Ovary (tissue), 7 donors: ENCODE measurements at regions not wholly inside any gene's neighbourhood (a gene's known extent, or its start where the extent isn't known, plus 50 kb on each side); places are given as distances from the start of the nearest gene placed in this dataset.

ENCODE experiments used
- DNase-seq, 5 donors: peaks; one replicate each; pipeline ENCODE4 v3.0.0-alpha.2; 2019 to 2020
- H3K27ac ChIP-seq, 2 donors: fragments of 200-600 bp; one replicate each; pipeline versions ENCODE4 v1.5.1 to v1.8.0; 2019 to 2022
- H3K27me3 ChIP-seq: fragments of 200-600 bp; one replicate; pipeline ENCODE4 v1.8.0; 2022
- H3K36me3 ChIP-seq: fragments of 200-600 bp; sonication (generic); one replicate; pipeline ENCODE4 v1.5.1; 2019
- H3K4me1 ChIP-seq: one replicate; pipeline ENCODE4 v1.8.1; 2013; ENCODE audit warnings: mild to moderate bottlenecking, moderate library complexity; ENCODE audit not compliant: insufficient read depth
- H3K4me3 ChIP-seq: fragments of 200-600 bp; sonication (generic); one replicate; pipeline ENCODE4 v1.5.1; 2017
- H3K9me3 ChIP-seq, 2 donors: fragments of 200-600 bp in 1 of 2; sonication (generic) in 1 of 2; one replicate each; pipeline versions ENCODE4 v1.5.1 to v1.8.1; 2013 to 2019; ENCODE audit warnings: mild to moderate bottlenecking in 1 of 2, moderate library complexity in 1 of 2
- CTCF ChIP-seq, 3 donors: fragments of 450-650 bp in 2 of 3; fragments of 200-600 bp in 1 of 3; IDR thresholded peaks; one replicate each; pipeline versions ENCODE4 v1.5.1 to v1.8.0; 2016 to 2022; ENCODE audit warnings: antibody characterized with exemption in 3 of 3, mild to moderate bottlenecking in 1 of 3
- EP300 ChIP-seq: sonication (generic); formaldehyde crosslinking; IDR thresholded peaks from one replicate; pipeline ENCODE4 v1.6.1; 2017; ENCODE audit warnings: antibody characterized with exemption
- POLR2A ChIP-seq: fragments of 450-650 bp; IDR thresholded peaks from one replicate; pipeline ENCODE4 v1.6.1; 2017; ENCODE audit warnings: antibody characterized with exemption, mild to moderate bottlenecking, moderate library complexity
- WGBS, 3 donors: extraction: QIAGEN DNeasy Blood & Tissue Kit in 1 of 3; methylation state at CpG; one replicate each; pipeline versions ENCODE4 v1.1.5 to v1.1.7; 2013 to 2017; 5-methylcytosine and 5-hydroxymethylcytosine counted together
- intact Hi-C, 4 donors: fragments of 100-400 bp; cut with DNase I; formaldehyde crosslinking; loops; one replicate each; pipeline versions ENCODE4 v1.11.0 to v1.15.1; 2022 to 2023
- donor health status: DM: no; HTN: no; CAD: no; lungs with moderate emphysema.
- donor health status: DM: no; HTN: no; CAD: no.
- donor health status: Bipolar disorder and iron deficiency.
- donor health status: DM: no; HTN: no; CAD: no.
- donor health status: DM: yes; HTN: yes; CAD: no.

- no peaks in the 10 kb centered on the region for H3K36me3 ChIP-seq
- no peaks in the 10 kb centered on the region for H3K27me3 ChIP-seq
- no peak overlapping the region for H3K4me3 ChIP-seq
- no peak for DNase-seq
- no peak for TF ChIP-seq EP300
- no peak for TF ChIP-seq POLR2A
- no peak for TF ChIP-seq CTCF (IDR thresholded peaks at IDR 0.05)
- no peaks in the 10 kb centered on the region for H3K9me3 ChIP-seq
- 42 to 60% (median 49%) methylated on average over 4 of the region's 4 CpGs for WGBS, 3 donors
- peaks cover 17% of the 10 kb centered on the region for H3K4me1 ChIP-seq
- intact Hi-C loops, result loop anchor here in 2 of 4 donors (5.0 to 10.0 kb wide), 4 partner anchors 83 to 413 kb away; no protein-coding TSS in a partner anchor
- no peak overlapping the region for H3K27ac ChIP-seq
Observed at GRCh38 chr22:25361899-25362214, 142.4 kb downstream of the CRYBB2 start.

DNA sequence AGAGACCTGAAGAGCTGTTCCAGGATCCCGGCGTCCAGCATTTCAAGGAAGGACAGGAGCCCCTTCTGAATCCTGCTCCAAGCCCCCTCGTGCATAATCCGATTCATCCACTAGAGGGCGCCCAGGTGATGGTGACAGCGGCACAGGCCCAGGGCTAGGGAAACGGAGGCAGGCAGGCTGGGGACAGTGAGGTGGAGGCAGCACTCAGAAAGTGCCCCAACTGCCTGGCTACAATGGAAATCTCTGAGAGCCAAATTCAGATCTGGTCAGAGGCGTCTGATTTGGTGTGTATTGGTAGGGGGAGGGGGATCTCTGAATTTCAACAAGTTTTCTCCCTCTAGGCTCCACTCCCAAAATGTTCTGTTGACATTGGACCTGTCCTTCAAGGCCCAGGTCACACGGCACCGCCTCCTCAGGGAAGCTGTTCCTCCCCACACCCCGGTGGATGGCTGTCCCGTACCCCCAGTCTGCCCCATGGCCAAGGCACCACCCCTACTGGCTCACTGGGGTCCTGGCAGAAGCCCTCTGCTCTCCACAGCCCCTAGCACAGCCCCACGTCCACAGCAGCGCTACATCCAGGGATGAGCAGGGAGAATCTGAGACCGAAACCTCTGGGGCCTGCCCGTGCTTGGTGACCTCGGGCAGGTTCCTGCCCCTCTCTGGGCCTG, 142.9 kb downstream of the CRYBB2 start:
- WGBS, 3 donors, result 37 to 42% (median 39%) methylated on average over 17 of the region's 17 CpGs
- no peak overlapping the region for H3K27ac ChIP-seq
- no peak for TF ChIP-seq POLR2A
- TF ChIP-seq CTCF (IDR thresholded peaks at IDR 0.05), result peak; percentile 57 to 79 (median 68)
- peaks cover 17% of the 10 kb centered on the region for H3K4me1 ChIP-seq
- intact Hi-C loops, result loop anchor here in 2 of 4 donors (5.0 to 10.0 kb wide), 4 partner anchors 82 to 412 kb away; no protein-coding TSS in a partner anchor
- no peaks in the 10 kb centered on the region for H3K9me3 ChIP-seq
- peak; percentile 49 to 75 (median 70) for DNase-seq
- no peak overlapping the region for H3K4me3 ChIP-seq
- no peaks in the 10 kb centered on the region for H3K27me3 ChIP-seq
- H3K36me3 ChIP-seq, result no peaks in the 10 kb centered on the region

DNA sequence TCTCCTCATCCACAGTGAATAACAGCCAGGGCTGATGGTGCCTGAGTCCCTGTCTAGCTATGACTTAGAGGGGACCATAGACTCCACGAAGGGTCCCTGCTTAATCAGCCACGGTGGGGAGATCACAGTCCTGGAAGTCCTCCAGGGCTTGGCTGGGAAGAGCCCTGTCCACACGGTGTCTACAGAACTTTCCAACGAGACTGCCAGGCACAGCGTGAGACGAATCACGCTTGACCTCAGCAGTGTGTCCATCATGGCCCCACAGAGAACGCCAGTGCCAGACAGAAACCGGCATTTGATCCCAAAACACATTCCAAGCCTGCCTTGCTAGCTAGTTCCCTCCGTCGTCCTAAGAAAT, 143.4 kb downstream of the CRYBB2 start:
- no peaks in the 10 kb centered on the region for H3K27me3 ChIP-seq
- H3K27ac ChIP-seq, result no peak overlapping the region
- intact Hi-C loops, result loop anchor here in 2 of 4 donors (5.0 to 10.0 kb wide), 4 partner anchors 82 to 412 kb away; no protein-coding TSS in a partner anchor
- peaks cover 17% of the 10 kb centered on the region for H3K4me1 ChIP-seq
- 59 to 69% (median 64%) methylated on average over 11 of the region's 11 CpGs for WGBS, 3 donors
- TF ChIP-seq POLR2A (no peak), EP300 (no peak), CTCF (IDR thresholded peaks at IDR 0.05) (no peak)
- H3K4me3 ChIP-seq, result no peak overlapping the region
- DNase-seq, result peak in 2 of 5 donors; percentile 11 to 33
- no peaks in the 10 kb centered on the region for H3K9me3 ChIP-seq
- H3K36me3 ChIP-seq, result no peaks in the 10 kb centered on the region

GRCh38 chr22:25363474-25363873, 144.0 kb downstream of the CRYBB2 start:
- no peaks in the 10 kb centered on the region for H3K9me3 ChIP-seq
- H3K4me3 ChIP-seq, result no peak overlapping the region
- H3K27ac ChIP-seq, result no peak overlapping the region
- WGBS, 3 donors, result 86 to 90% (median 87%) methylated on average over 8 of the region's 8 CpGs
- no peaks in the 10 kb centered on the region for H3K36me3 ChIP-seq
- intact Hi-C loops, result loop anchor here in 2 of 4 donors (5.0 to 10.0 kb wide), 4 partner anchors 81 to 411 kb away; no protein-coding TSS in a partner anchor
- peaks cover 17% of the 10 kb centered on the region for H3K4me1 ChIP-seq
- no peak for TF ChIP-seq CTCF (IDR thresholded peaks at IDR 0.05)
- TF ChIP-seq EP300, result no peak
- TF ChIP-seq POLR2A, result no peak
- no peaks in the 10 kb centered on the region for H3K27me3 ChIP-seq
- no peak for DNase-seq
